HTR-8/SVneo (cell line): ENCODE measurements at regions not wholly inside any gene's neighbourhood (a gene's known extent, or its start where the extent isn't known, plus 50 kb on each side); places are given as distances from the start of the nearest gene placed in this dataset.

Source experiments
- DNase-seq: peaks from one replicate; pipeline ENCODE4 v3.0.0; 2011; ENCODE audit warnings: low spot score, mixed read lengths; ENCODE audit not compliant: insufficient read length
- FAIRE-seq: peaks from 2 replicates; lab custom pipeline; 2011; peaks lifted over from hg19 to GRCh38; lab: Jason Lieb, UNC

DNA sequence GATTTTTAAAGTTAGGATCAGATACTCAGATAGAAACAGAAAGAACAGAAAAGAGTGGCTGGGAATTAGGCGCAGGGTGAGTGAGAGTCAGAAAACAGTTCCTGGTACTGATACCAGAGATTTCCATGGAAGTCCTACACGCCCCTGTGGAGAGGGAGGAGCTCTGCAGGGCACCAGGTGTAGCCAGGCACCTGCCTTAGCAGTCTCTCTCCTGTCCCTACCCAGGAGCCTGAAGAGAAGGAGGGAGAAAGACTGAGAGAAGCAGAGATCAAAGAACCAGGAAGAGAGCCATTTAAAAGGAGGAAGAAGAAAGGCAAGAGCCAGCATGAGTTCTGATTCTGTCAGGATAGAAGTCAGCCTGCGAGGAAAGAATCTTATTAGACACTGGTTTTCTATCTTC, 65.0 kb downstream of the CBLN1 start:
- DNase-seq: no peak
- FAIRE-seq: no peak

DNA sequence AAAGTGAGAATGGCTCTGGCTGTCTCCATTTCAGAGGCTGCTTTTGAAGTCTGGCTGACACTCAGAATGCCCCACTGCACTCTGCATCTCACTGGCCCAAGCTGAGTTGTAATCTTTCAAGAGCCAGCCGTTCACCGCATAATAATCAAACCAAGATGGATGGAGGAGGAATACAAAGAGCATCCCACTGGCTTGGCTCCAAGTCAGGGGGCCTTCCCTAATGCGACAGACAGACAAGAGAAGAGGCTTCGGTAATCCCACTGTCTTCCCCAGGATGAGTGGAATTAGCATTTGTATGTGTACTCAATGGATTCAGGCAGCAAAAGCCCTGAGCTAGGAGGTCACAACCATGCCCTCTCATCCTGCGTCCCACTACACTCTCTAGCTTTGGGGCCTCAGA, 68.0 kb downstream of the CBLN1 start:
- no peak for DNase-seq
- FAIRE-seq: no peak

DNA sequence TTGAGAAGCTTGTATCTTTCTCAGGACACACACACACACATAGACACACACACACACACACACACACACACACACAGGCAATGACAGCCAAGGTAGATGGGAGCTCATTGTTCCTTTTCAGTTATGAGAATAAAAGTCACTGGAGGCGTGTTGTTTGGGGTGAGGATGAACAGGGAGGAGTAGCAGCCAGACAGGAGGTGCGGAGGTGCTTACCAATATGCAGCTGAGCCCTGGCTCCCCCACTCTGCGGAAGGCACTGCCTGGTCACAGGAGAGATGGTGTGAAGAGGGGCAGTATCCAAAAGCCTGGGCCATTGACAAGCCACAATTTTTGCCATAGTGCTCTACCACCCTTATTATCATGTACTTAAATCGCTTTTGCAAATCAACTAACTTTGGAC, 77.4 kb downstream of the CBLN1 start:
- no peak for FAIRE-seq
- DNase-seq: no peak

DNA sequence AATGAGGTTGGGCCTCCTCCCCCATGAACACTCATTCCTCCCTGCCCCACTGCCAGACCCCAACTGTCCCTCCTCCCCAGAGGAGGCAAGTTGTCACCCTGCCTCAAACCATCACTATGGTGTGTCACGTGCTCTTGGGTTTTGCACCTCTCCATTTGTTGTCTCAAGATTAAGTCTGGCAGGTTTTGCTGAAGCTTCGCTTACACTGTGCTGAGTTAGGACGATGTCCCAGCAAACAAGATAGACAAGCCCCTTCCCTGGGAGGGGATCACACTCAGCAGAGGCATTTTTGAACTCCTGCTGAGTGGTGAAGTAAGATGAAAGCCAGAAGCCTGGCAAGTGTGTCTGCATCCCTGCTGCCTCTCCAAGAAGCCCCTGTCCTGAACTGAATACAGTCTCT, 78.3 kb downstream of the CBLN1 start:
- DNase-seq (no peak), FAIRE-seq (no peak)

DNA sequence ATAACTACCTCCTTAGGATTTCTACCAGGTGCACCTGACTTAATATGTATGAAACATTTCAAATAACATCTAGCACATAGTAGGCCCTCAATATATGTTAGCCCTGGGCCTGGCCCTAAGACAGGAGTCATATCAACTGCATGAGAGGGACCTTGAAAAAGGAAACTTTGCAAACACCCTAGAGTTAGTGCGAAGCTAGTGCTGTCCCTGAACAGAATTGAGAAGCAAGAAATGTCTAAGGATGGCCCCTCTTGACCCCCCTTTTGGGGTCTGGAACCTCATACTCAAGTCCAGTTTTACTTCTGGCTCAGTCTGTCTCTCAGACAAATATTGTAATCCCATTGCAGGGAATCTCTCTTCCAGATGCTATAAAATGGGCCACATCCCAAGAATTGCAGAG, 80.5 kb downstream of the CBLN1 start:
- no peak for FAIRE-seq

DNA sequence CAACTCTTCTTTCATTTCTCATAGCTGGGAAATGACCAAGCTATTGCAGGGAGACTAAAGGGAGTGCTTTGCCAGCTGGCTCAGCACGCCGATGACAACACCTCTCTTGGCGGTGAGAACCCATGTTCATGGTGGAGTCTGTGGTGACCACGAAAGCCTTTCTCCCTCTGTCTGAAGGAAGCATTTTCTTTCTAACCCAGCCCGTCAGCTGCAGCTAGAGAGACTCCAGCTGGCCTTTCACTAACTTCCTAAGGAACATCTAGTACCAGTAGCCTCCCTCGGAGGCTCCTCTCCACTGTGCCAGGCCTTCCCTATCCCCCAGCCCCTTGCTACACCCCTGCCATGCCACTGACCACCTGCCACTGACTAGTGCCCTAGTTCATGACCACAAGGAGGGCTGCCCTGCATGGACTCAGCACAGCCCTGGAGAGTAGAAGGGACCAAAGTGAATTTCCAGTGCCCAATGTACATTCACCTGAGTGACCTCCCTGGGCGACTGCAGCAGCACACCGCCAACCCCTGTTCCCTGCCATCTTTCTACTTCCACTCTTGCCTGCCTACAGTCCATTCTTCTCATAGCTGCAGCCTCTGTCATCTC, 81.3 kb downstream of the CBLN1 start:
- FAIRE-seq: no peak
- no peak for DNase-seq

More for the DNA sequence above, 80.5 kb downstream of the CBLN1 start:
- no peak for DNase-seq

DNA sequence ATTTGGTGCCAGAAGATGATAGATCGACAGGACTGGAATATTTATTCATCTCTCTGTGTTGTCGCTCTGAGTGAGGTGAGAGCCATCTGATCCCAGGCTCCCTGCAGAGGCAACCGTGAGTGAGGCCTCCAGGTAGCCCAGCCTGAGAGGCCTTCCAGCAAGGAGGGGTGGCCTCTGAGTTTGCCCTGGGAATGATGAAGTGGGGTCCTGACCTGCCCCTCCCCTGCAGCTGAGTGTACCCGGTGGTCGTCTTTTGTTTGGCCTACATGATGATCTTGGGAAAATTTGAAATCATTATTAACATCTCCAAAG, 86.4 kb downstream of the CBLN1 start:
- FAIRE-seq (no peak), DNase-seq (no peak)

DNA sequence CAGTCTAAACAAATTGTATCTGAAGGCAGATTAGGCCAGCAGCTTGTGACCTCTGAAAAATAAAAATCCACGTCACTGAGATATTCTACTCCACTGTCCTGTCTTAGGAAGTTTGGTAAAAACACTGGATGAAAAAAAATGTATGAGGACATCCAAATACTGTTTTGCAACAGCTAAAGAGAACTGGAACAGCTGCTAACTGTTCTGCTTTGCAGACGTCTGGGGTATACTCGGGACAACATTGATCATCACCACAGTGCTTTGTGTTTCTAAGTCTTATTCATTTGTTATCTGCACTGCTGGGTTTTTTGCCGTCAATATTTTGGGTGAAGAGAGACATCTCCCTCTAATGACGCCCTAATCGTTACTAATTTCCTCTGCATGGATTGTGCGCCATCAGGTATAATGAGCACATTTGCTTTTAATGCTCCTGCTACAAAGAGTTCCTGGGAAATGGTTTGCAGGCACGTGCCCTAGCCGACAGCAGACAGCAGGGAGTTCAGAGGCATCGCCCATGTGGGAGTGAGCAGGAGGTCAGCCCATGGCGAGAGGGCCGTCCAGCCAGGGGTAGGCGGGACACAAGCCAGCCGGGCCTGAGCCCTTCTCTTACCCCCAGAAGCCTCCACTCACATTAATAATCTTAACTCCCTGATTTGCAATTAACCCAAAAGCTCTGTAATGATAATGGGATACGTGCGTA, 87.0 kb downstream of the CBLN1 start:
- DNase-seq (no peak), FAIRE-seq (no peak)

DNA sequence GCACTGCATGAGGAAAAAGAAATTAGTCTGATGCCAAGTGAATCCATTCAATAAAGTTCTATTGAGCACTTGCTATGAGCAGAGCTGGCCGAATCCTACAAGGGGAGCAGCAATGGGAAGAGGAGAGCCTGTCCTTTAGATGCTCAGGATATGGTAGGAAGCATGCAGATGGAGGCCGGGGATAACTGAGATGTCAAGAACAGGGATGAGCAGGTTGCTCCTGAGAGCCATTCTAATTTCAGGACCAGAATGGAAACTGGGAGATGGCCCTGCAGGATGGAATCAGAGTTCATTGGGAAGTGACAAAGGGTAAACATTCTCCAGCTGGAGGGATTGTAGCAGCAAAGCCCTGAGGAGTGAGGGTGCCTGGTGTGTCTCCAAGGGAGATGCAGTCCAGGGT, 88.0 kb downstream of the CBLN1 start:
- FAIRE-seq (no peak), DNase-seq (no peak)

DNA sequence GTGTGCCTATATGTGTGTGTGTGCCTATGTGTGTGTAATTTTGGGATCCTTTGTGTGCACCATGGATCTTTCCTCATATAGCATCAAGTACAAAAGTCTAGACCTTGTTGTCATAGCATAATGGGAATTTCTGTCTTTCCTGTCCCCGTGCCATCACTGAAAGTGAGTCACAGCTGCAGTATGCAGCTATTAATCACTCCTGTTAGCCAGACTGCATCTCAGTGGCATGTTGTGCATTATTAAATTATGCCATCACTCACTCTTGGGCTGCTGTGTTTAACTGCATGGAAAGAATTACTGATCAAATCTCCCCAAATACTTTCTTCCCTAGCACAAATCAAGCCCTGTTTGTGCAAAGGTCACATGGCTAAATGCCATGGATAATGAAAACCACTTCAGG, 92.4 kb downstream of the CBLN1 start:
- FAIRE-seq (no peak), DNase-seq (peak; percentile 3)

DNA sequence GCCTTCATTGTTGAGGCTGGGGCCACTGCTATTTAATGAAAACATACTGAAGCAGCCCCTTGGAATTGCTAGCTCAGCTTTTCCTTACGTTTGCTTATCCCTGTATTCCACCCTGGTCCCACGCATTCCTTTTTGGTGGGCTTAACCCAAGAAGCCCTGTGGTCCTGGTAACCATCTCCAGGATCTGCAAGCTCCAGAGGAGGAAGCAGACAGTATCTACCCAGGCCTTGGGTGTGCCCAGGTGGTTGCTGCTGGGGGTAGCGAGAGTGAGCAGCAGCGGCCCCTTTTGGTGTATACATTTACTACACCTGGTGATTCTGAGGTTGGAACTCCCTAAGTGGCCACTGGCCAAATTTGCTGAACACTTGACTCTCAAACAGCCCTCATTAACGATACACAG, 97.7 kb downstream of the CBLN1 start:
- DNase-seq (no peak), FAIRE-seq (no peak)

DNA sequence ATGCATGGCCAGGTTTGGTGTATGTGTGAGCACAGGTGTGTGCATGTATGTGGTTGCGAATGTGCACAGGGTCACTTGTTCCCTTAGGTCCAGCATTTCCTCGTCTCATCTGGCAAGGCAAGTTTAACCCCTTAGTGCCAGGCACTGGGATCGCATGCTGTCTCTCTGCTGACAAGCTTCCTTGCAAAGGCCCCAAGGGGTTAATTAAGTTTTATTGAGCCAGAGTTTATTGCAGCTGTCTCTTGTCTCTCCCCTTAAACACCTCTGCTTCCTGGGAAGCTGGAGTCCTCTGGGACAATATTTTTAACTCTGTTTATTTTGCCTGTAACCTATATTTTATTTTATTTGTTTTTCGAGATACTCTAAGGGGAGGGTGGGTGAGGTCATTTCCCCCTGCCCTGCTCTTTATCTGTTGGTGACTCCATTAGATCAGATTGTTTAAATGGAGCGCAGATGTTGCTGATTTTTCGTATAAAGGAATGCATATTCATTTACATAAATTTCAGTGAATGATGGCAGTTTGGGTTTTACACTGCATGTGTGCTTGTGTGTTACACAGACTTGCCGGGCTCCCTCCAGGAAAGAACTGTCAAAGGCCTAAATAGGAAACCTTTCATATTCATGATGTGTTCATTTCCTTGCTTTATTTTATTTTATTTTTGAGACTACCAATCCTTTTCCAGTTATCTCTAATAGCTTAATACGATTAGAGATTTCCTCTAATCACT, 99.7 kb downstream of the CBLN1 start:
- DNase-seq (no peak), FAIRE-seq (no peak)

DNA sequence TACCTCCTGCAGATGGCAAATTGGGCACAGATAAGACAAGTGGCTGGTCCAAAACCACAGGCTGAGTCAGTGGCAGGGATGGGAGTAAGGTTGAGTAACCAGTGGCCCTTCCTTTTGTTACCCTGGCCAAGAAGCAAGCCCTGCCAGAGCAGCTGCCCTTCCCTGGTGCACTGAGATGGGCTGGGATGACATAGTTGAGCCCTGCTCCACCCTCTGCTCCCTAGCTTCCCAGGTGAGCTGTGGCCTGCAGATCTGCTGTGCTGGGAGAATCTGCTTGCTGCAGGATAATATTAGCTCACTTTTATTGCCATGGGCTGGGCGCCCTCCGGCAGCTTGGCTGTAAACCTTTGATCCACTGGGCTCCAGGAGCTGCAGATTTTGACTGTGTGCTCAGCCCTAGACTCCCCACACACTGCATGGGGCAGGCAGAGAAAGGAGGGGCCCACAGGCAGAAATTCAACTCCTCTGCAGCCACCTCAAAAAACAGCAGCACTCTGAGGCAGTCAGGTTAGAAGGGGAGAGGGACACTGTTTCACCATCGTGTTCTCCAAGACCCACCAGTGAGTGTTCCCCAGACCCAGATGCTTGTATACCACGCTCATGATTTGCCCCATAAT, 101.8 kb downstream of the CBLN1 start:
- DNase-seq: no peak
- FAIRE-seq: no peak

DNA sequence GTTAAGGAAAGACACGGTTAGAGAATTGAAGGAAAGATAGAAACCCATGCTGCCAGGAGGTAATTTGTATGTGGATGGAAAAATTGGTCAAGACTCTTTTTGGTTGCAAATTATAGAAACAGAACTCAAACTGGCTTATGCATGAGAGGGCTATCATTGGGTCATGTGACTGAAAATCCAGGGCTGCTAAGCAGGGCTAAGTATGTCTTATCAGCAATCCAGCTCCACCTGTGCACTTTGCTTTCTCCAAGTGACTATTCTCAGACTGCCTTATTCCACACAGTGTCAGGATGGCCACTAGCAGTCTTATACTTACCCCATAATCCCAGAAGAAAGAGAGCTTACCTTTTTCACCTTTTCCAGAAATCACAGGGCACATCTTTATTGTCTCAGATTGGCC, 113.5 kb downstream of the CBLN1 start:
- no peak for FAIRE-seq
- no peak for DNase-seq

DNA sequence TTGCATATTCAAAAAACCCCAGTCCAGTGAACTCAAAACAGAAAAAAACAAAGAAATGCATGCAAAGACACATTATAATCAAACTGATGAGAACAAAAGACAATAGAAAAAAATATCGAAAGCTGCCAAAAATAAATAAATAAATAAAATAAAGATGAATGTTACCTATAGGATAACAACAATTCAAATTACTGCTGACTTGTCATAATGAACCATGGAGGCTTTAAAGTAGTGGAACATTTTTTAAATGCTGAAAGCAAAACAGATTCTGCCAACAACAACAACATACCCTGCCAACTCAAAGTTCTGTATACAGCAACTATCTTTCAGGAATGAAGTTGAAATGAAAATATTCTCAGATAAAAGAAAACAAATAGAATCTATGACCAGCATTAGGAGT, 116.6 kb downstream of the CBLN1 start:
- DNase-seq: no peak
- no peak for FAIRE-seq

DNA sequence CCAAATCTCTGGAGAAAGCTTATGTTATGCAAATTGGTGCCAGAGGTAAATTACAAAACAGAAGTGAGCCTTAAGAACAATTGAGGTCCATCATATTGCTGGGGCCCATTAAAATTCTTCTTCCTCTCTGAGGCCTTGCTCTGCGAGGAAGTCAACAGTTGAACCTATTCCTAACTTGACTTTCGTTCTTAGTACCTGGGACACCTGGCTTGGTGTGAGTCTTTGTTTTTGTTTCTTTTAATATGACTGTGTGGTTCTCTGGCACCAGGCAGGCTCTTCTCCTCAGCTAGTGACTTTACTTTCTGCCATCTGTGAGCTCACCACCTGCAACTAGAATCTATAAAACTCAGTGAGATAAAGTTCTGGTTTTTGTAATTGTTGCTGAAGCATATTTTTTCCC, 120.4 kb downstream of the CBLN1 start:
- DNase-seq (no peak), FAIRE-seq (no peak)

DNA sequence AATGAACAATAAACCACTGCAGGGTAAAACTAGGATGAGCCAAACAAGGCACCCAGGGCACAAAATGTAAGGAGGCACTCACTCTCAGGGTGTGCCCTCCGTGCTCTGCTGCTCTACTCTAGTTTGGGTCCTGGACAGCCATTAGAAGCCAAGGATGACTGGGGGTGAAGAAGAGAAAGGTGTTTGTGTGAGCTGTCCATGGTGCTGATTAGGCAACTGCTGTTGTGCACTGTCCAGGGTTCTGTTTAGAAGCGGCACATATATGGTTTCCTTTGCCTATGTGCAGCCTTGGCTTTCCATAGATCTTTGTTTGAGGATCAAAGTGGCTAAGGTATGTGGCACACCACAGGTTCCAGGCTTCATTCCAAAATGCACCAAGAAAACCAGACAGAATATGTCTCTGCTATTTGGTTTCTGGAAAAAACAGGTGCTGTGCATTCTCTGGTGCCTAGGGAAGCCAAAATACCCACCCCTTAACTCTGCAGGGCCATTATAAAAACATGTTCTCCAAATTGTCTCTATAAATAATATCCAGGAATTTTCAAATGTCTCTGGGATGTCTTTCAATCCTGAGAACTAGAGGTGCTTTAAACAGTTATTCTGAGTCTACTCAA, 123.5 kb downstream of the CBLN1 start:
- no peak for FAIRE-seq

DNA sequence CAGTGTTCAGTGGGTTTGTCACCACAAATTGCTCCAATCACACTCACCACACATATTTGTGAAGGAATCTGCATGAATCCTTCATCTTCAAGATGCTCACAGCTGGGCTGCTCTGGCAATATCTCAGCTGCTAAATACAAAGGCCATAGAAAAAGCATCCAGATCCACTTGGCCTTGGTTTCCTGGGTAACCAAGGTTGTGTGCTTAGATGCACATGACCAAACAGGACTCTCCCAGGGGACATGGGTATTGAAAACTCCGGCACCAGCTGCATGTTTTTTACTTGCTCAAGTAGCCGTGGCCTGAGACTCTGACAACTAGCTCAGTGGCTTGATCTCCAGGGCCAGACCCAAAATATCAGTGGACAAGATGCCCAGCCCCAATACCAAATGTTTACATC, 131.3 kb downstream of the CBLN1 start:
- DNase-seq (no peak), FAIRE-seq (no peak)

More for the DNA sequence above, 123.5 kb downstream of the CBLN1 start:
- no peak for DNase-seq

DNA sequence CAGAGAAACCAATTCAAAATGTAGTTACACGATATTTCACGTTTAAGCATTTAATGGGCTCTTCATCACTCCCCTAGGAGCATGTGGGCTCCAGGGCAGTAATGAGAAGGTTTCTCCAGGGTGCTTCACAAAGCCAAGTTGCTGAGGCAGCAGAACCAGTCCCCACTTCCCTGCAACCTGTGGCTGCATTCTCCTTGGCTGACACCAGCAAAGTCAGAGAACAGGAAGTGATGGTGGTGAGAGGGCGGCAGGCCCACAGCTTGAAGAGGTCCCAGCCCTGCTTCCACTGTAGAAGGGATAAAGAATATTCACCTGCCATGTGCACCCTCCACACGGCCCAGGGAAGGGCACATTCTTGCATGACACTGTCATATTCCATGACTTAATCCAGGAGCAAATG, 133.2 kb downstream of the CBLN1 start:
- FAIRE-seq: no peak
- DNase-seq: no peak

DNA sequence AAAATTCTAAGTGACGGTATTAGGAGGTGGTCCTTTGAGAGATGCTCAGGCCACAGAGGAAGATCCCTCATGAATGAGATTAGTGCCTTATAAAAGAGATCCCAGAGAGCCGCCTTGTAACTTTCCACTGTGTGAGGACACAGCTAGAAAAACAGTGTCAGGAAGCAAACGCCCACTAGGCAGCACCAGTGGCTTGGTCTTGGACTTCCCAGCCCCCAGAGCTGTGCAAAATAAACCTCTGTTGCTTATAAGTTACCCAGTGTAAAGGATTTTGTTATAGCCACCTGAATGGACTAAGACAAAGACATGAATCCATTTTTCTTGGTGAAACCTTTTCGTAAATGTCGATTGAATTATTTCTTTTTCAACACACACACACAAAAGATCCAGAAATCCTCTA, 141.0 kb downstream of the CBLN1 start:
- DNase-seq (no peak), FAIRE-seq (no peak)

DNA sequence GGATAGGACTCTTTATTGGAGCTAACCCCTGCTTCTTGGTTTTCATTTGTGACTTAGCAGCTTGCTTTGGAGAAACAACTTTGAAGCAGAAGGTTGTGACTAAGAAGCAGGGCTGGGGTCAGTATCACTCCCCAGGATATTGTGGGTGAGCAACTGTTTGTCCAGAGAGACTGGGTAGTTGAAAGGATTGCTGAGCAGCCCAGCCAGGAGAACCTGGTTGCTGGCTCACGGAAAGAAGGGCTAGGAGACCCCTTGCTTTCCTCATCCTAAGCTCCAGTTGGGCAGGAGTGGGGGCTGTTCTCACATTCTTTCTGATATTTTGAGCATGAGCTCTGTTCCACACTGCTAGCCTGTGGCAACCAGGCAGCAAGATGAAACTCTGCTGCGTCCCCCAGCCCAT, 151.2 kb downstream of the CBLN1 start:
- DNase-seq: no peak
- no peak for FAIRE-seq
